VCaP (cell line): ENCODE measurements at regions not wholly inside any gene's neighbourhood (a gene's known extent, or its start where the extent isn't known, plus 50 kb on each side); places are given as distances from the start of the nearest gene placed in this dataset.

Experiments
- H3K27ac ChIP-seq: fragments of 450-650 bp; 2 replicates; pipeline ENCODE4 v1.5.1; 2017
- CTCF ChIP-seq: fragments of 450-650 bp; conservative IDR thresholded peaks from 2 replicates; pipeline ENCODE4 v1.5.1; 2017; ENCODE audit warnings: mild to moderate bottlenecking, moderate library complexity

- no peak overlapping the region for H3K27ac ChIP-seq
- no peak for TF ChIP-seq CTCF
Observed at GRCh38 chr15:23983500-23984259, 296.6 kb upstream of the NDN start.

GRCh38 chr15:23994273-23994672, 307.2 kb upstream of the NDN start:
- no peak for TF ChIP-seq CTCF
- no peak overlapping the region for H3K27ac ChIP-seq

GRCh38 chr15:23998056-23998455, 311.0 kb upstream of the NDN start:
- TF ChIP-seq CTCF: no peak
- H3K27ac ChIP-seq: no peak overlapping the region

- TF ChIP-seq CTCF: no peak
- H3K27ac ChIP-seq: no peak overlapping the region
Observed at GRCh38 chr15:24008476-24008875, 321.4 kb upstream of the NDN start.

GRCh38 chr15:24017470-24017869, 330.4 kb upstream of the NDN start:
- no peak overlapping the region for H3K27ac ChIP-seq
- TF ChIP-seq CTCF: no peak

- peak; percentile 71 for TF ChIP-seq CTCF
Observed at GRCh38 chr15:24039683-24040082, 352.6 kb upstream of the NDN start.

GRCh38 chr15:24054547-24055245, 367.6 kb upstream of the NDN start:
- no peak for TF ChIP-seq CTCF
- H3K27ac ChIP-seq: no peak overlapping the region

More at GRCh38 chr15:24039683-24040082, 352.6 kb upstream of the NDN start:
- H3K27ac ChIP-seq: no peak overlapping the region
